C4-2B (cell line): ENCODE measurements at regions not wholly inside any gene's neighbourhood (a gene's known extent, or its start where the extent isn't known, plus 50 kb on each side); places are given as distances from the start of the nearest gene placed in this dataset.

Source experiments
- CTCF ChIP-seq: fragments of 450-650 bp; conservative IDR thresholded peaks from 2 replicates; pipeline ENCODE4 v1.5.1; 2017; ENCODE audit warnings: mild to moderate bottlenecking
- ZFX ChIP-seq: fragments of 450-650 bp; IDR thresholded peaks from 2 replicates; pipeline ENCODE4 v1.6.1; 2017

GRCh38 chr9:107615321-107615720 is 125.8 kb upstream of the KLF4 start:
- no peak for TF ChIP-seq CTCF
- TF ChIP-seq ZFX: no peak
